Neural crest cell (in vitro differentiated cells): ENCODE measurements at regions not wholly inside any gene's neighbourhood (a gene's known extent, or its start where the extent isn't known, plus 50 kb on each side); places are given as distances from the start of the nearest gene placed in this dataset.

Source experiments
- DNase-seq: peaks from one replicate; pipeline ENCODE4 v3.0.0; 2021; ENCODE audit warnings: low read depth, mixed read lengths, low spot score
- H3K27ac Mint-ChIP-seq: one replicate; pipeline ENCODE4 v1.8.0; 2021; ENCODE audit warnings: mild to moderate bottlenecking, mixed read lengths; ENCODE audit not compliant: unreplicated experiment
- H3K27me3 Mint-ChIP-seq: 2 replicates; pipeline ENCODE4 v1.8.0; 2021; ENCODE audit warnings: low read depth, mild to moderate bottlenecking, mixed read lengths
- H3K36me3 Mint-ChIP-seq: 2 replicates; pipeline ENCODE4 v1.8.0; 2021; ENCODE audit warnings: low read depth, mild to moderate bottlenecking, mixed read lengths
- H3K4me1 Mint-ChIP-seq: 2 replicates; pipeline ENCODE4 v1.8.0; 2021; ENCODE audit warnings: mixed read lengths
- H3K4me3 Mint-ChIP-seq: one replicate; pipeline ENCODE4 v1.8.0; 2021; ENCODE audit warnings: mild to moderate bottlenecking, mixed read lengths
- H3K9me3 Mint-ChIP-seq: 2 replicates; pipeline ENCODE4 v1.8.0; 2021; ENCODE audit warnings: mixed read lengths
- CTCF ChIP-seq: fragments of 200-600 bp; sonication (generic); conservative IDR thresholded peaks from 2 replicates; pipeline ENCODE4 v1.5.0; 2021; ENCODE audit warnings: antibody characterized with exemption, mild to moderate bottlenecking

GRCh38 chr3:15941958-15942357, 144.2 kb upstream of the ANKRD28 start:
- DNase-seq: no peak
- no peaks in the 10 kb centered on the region for H3K27me3 Mint-ChIP-seq
- no peak overlapping the region for H3K27ac Mint-ChIP-seq
- no peak for TF ChIP-seq CTCF
- peaks cover 2% of the 10 kb centered on the region for H3K4me1 Mint-ChIP-seq
- peaks cover 15% of the 10 kb centered on the region for H3K9me3 Mint-ChIP-seq
- H3K36me3 Mint-ChIP-seq: peaks cover 6% of the 10 kb centered on the region
- H3K4me3 Mint-ChIP-seq: no peak overlapping the region

- Mint-ChIP-seq H3K27me3 (no peaks in the 10 kb centered on the region), H3K36me3 (peaks cover 6% of the 10 kb centered on the region), H3K4me3 (no peak overlapping the region), H3K4me1 (no peaks in the 10 kb centered on the region), H3K9me3 (peaks cover 15% of the 10 kb centered on the region), H3K27ac (no peak overlapping the region)
- no peak for TF ChIP-seq CTCF
- DNase-seq: no peak
Observed at GRCh38 chr3:15942462-15942861, 144.7 kb upstream of the ANKRD28 start.

- peaks cover 15% of the 10 kb centered on the region for H3K9me3 Mint-ChIP-seq
- H3K27me3 Mint-ChIP-seq: no peaks in the 10 kb centered on the region
- H3K27ac Mint-ChIP-seq: no peak overlapping the region
- no peak for DNase-seq
- H3K4me3 Mint-ChIP-seq: no peak overlapping the region
- TF ChIP-seq CTCF: no peak
- peaks cover 6% of the 10 kb centered on the region for H3K36me3 Mint-ChIP-seq
- no peaks in the 10 kb centered on the region for H3K4me1 Mint-ChIP-seq
Observed at GRCh38 chr3:15942936-15943335, 145.2 kb upstream of the ANKRD28 start.

- Mint-ChIP-seq H3K4me1 (no peaks in the 10 kb centered on the region), H3K36me3 (peaks cover 3% of the 10 kb centered on the region)
Observed at GRCh38 chr3:15948388-15948787, 150.6 kb upstream of the ANKRD28 start.

GRCh38 chr3:15952543-15953175, 154.9 kb upstream of the ANKRD28 start:
- TF ChIP-seq CTCF: no peak
- no peak overlapping the region for H3K4me3 Mint-ChIP-seq
- peaks cover 2% of the 10 kb centered on the region for H3K27me3 Mint-ChIP-seq
- peaks cover 11% of the 10 kb centered on the region for H3K4me1 Mint-ChIP-seq
- H3K27ac Mint-ChIP-seq: no peak overlapping the region
- peaks cover 2% of the 10 kb centered on the region for H3K9me3 Mint-ChIP-seq
- no peak for DNase-seq
- no peaks in the 10 kb centered on the region for H3K36me3 Mint-ChIP-seq

More at GRCh38 chr3:15948388-15948787, 150.6 kb upstream of the ANKRD28 start:
- no peak for DNase-seq
- H3K27ac Mint-ChIP-seq: no peak overlapping the region
- H3K27me3 Mint-ChIP-seq: peaks cover 2% of the 10 kb centered on the region
- peaks cover 9% of the 10 kb centered on the region for H3K9me3 Mint-ChIP-seq
- TF ChIP-seq CTCF: no peak
- H3K4me3 Mint-ChIP-seq: no peak overlapping the region
